Thyroid gland (tissue), 4 donors: ENCODE measurements at regions not wholly inside any gene's neighbourhood (a gene's known extent, or its start where the extent isn't known, plus 50 kb on each side); places are given as distances from the start of the nearest gene placed in this dataset.

Source experiments
- CTCF ChIP-seq, 6 experiments: fragments of 200-600 bp in 3 of 6; fragments of 450-650 bp in 3 of 6; sonication (generic) in 3 of 6; IDR thresholded peaks; one replicate each; pipeline ENCODE4 v1.5.1; 2016 to 2019; ENCODE audit warnings: antibody characterized with exemption in 6 of 6, mild to moderate bottlenecking in 2 of 6, inconsistent platforms in 1 of 6, moderate library complexity in 1 of 6
- POLR2A ChIP-seq, 2 donors: fragments of 450-650 bp; IDR thresholded peaks; one replicate each; pipeline ENCODE4 v1.6.1; 2017; ENCODE audit warnings: antibody characterized with exemption in 2 of 2, mild to moderate bottlenecking in 2 of 2, moderate library complexity in 1 of 2

GRCh38 chr12:84619053-84619571, 293.5 kb downstream of the SLC6A15 start:
- TF ChIP-seq CTCF (IDR thresholded peaks at IDR 0.05) (no peak), POLR2A (IDR thresholded peaks at IDR 0.05) (no peak)
